ENCODE measurements at regions not wholly inside any gene's neighbourhood (a gene's known extent, or its start where the extent isn't known, plus 50 kb on each side); places are given as distances from the start of the nearest gene placed in this dataset.

DNA sequence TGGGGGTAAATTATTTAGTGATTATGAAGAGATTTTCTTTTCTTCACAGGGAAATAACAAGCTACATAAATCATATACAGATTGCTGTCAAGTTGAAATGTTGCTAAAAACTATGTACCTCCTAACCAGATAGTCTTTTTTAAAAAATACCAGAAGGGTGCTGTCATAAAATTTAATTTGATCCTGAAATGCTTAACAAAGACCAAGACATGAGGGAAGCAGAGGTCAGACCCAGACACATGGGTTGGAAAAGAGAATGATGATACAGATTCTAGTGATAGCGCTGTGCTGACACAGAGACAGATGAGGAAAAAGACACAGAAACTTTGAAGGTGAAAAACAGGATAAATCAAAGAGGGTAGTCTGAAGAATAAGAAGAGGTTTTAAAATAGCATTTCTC is 573.1 kb downstream of the HACE1 start:
- DNase-seq, result no peak

DNA sequence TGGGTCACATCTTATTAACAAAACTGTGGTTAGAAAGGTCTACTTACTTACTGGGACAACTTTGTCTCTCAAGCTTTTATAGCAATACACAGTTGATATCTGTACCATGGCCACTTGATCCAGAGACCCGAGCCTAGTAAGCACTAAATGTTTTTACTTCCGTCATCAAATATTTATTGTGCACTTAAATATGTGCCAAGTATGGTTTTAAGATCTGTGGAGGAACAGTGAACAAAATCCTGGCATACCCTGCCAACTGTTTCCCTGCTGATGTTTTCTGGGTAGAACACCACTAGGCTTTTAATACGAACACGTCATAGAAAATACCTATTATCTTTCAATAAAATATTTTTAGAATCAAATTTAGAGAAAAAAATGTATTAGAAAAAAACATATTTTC is 574.8 kb downstream of the HACE1 start:
- no peak for DNase-seq

GRCh38 chr6:104282581-104282980 is 577.1 kb downstream of the HACE1 start:
- DNase-seq, result no peak

DNA sequence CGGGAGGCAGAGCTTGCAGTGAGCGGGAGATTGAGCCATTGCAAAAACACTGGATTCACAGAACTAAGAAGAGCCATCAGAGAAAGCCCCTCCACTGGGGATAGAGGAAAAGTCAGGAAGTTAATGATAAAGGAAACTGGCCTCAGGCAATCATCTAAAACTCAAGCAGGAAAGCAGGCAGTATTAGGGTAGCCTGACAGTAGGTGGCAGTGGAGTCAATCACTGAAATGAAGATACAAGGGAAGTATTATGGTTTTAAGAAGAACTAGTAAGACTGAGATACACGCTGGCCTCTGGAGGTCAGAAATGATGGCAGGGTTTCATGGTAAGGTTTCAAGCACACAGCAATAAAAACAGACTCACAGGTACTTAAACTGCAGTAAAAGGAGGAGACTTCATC is 578.3 kb downstream of the HACE1 start:
- DNase-seq, result no peak

- no peak for DNase-seq
These were observed 591.3 kb downstream of the HACE1 start for GRCh38 chr6:104268389-104268788.

DNA sequence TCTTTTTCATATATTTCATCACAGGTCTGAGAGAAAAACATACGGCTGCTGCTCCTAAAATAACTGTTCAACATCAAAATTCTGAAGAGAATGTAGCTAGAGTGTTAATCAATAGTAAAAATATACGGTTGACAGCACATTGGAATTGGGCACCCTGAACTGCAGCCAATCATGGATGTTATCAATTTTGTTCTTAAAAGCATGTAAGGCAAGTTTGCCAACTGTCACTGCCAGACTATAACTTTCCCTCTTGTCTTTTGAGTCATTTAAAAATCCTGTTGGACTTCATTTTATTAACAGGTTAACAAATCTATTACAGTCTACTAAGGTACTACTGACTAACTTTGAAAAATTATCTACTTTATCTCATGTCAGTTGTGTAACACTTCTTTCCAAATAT is 592.8 kb downstream of the HACE1 start:
- no peak for DNase-seq

GRCh38 chr6:104256646-104257045 is 603.1 kb downstream of the HACE1 start:
- DNase-seq, result no peak

GRCh38 chr6:104253236-104253635 is 606.5 kb downstream of the HACE1 start:
- no peak for DNase-seq

DNA sequence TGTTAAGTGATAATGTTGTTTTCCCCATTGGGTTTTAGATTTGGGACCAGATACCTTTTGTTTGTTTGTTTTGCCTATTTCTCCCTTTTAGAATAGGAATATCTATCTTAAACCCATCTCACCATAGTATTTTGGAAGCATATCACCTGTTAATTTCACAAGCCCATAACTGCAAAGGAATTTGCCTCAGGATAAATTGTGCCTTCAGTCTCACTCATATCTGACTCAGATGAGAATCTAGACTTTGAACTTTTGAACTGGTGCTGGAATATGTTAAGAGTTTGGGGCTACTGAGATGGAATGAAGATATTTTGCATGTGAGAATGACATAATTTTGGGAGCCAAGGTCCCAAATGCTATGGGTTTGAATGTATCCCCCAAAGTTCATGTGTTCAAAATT is 607.4 kb downstream of the HACE1 start:
- no peak for DNase-seq

DNA sequence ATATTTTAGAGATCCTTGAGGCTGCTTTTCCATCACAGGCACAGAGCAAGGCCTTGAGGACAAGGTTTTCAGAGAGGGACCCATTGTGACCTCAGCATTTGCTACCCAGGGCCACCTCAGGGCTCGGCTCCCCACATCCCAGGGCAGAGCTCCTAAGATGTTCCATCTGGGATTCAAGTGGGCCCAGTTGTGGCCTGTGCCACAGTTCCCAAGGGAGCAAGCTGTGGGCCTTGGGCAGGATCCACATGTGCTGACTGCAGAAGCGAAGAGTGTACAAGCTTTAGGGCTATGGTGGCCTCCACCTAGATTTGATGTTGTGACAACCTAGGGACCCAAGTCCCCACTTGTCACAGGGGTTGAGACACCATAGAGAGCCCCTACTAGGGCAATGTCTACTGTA is 608.1 kb downstream of the HACE1 start:
- no peak for DNase-seq

DNA sequence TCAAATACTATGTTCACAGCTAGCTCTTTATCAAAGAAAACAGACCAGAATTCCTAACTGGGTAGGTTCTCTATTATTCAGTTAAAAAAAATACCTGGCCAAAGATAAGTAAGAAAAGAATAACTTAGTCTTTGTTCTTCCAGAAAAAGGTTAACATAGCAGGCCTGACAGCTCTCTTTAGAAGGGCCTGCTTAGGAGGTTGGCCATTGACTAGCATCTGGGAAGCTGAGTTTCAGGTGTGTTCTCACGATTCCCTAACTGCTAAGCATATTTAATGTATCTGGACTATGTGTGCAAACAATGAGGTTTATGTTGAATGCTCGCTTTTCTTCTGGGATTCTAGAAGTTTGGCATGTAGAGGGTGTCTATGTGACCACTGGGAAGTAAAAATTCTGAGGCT is 618.9 kb downstream of the HACE1 start:
- DNase-seq, result no peak

GRCh38 chr6:104239971-104240370 is 619.7 kb downstream of the HACE1 start:
- DNase-seq, result no peak

DNA sequence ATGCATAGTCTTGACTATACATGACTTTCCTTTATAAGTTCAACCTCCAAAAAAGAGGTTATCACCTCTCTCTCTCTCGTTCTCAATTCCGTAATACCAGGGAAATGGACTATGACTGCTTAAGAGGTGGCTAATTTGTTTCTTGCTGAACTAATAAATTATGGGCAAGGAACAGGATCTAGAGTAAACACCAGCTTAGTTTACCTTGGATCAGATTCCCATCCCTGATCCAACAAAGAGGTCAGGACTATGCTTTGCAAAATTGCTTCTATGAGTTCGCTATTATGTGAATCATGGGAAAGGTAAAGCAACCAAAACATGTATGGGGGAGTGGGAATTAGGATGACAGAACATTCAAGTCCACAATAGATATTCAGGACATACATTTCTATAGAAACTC is 630.7 kb downstream of the HACE1 start:
- no peak for DNase-seq

DNA sequence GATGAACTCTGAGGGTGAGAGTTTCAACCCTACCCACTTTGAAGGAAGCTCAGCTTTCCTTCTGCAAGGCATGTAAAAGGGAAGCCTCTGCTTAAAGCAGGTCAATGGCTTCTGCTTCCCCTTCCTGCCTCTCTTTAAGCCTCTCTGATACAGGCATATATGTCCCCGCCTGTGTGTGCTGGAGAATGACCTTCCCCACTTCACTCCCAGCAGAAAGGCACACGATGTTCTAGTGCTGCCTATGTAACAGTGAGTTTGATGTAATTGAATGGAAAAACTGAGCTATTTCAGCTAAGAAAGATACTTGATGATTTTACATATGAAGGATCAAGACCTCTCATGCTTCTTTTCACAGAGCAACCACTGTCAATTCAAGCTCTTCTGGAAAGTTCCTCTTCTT is 632.2 kb downstream of the HACE1 start:
- no peak for DNase-seq

DNA sequence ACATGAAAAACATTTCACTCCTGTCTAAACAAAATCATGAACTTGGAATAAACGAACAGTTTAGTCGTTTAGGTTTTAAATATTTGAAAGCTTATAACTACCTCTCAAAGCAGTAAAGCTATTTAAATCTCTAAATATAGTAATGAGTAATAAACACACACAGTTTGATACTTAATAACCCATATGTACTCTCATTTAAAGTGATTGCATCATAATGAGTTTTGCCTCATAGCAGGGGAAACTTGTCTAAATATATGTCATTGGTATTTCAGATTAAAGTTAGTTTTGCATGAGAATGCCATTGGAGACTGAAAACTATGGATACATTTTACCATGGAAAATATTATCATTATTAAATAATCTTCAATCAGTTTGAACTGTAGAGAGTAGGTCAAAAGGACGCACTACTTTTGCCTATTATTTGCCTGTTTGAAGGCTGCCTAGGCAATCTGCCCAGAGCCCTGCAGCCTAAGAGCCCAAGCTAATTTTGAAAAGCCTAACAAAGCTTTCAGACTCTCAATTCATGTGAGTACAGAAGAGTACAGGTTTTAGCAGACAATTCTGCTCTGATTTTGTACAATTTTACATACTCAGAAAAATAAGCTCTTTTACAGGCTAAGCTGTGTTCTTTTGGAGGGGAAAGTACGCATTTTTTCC is 632.8 kb downstream of the HACE1 start:
- no peak for DNase-seq

DNA sequence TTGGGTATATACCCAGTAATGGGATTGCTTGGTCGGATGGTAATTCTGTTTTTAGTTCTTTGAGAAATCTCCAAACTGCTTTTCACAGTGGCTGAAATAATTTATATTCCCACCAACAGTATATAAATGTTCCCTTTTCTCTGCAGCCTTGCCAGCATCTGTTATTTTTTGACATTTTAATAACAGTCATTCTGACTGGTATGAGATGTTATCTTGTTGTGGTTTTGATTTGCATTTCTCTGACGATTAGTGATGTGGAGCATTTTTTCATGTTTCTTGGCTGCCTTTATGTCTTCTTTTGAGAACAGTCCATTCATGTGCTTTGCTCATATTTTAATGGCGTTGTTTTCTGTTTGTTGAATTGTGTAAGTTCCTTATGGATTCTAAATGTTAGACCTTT is 641.6 kb downstream of the HACE1 start:
- DNase-seq, result no peak

DNA sequence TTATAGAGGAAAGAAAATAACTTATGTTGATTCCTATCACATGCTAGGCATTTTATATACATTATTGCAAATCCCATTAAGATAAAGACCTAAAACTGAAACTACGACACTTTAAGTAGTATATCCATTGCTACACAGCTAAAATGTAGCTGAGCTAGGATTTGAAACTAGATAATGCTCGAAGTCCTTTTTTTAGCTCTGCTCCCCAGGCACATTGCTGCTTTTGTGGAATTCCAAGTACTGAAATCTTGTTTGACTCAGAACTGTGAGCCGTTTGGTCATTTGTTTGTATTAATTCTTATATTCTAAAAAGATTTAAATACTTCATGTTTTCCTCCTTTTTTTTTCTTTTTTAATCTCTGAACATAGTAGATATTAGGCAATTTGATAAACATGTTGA is 644.8 kb downstream of the HACE1 start:
- DNase-seq, result no peak

GRCh38 chr6:104212977-104213668 is 646.6 kb downstream of the HACE1 start:
- no peak for DNase-seq

DNA sequence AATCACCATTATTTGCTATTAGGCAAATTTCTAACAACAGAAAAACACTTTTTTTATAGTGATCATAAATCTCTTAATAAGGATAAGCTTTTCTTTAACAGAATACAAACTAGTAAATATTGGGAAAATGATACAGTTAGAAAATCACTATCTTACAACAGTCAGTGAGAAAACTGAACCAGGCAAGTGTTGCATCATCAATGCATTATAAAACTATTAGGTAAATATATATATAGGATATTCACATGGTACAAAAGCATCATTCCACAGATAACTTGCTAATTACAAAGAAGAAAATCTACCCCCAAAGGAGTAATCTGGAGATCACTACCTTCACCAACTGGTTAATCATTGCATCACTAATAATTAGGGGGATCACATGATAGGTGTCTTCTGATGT is 652.1 kb downstream of the HACE1 start:
- DNase-seq, result no peak

DNA sequence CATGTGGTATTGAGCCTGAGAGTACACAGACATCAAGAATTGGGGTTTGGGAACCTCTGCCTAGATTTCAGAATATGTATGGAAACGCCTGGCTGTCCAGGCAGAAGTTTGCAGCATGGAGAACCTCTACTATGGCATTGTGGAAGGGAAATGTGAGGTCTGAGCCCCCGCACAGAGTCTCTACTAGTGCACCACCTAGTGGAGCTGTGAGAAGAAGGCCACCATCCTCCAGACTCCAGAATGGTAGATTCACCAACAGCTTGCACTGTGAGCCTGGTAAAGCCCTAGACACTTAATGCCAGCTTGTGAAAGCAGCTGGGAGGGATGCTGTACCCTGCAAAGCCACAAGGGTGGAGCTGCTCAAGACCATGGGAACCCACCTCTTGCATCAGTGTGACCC is 658.2 kb downstream of the HACE1 start:
- no peak for DNase-seq

DNA sequence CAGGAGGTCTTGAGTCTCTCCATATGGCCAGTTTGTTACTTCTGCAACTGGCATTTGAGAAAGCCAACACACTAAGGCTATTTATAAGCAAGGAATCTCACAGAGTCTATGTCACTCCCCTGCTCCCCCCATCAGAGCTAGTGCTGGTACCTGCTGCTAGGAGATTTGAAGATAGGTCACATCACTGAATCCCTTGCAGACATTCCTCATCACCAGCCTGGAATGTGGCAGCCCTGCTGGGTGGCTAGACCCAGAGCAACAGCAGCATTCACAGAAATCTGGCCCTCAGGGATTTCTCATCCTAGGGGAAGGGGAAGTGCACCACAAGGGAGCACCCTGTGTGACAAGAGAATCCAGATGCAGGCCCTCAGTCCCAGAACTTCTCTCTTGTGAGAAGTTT is 672.1 kb downstream of the HACE1 start:
- DNase-seq, result no peak

GRCh38 chr6:104186831-104187230 is 672.9 kb downstream of the HACE1 start:
- DNase-seq, result no peak

- no peak for DNase-seq
These were observed 675.8 kb downstream of the HACE1 start for GRCh38 chr6:104183816-104184435.

DNA sequence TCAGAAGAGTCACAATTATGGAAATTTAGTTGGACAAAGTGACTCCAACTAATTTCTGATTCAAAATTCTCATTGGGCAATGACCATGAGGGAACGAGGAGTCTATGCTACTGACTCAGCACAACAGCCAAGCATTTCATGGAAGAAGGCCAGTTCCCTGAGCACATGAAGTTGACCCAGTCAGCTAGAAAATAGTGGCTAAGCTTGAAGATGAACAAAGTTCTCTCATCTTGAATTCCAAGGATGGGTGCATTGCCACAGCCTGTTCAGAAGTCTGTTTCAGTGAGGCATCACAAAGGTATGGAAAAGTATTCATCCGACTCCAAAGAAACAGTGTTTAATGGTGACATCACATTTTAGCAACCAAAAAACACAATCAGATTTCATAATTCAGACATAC is 676.9 kb downstream of the HACE1 start:
- DNase-seq, result no peak

- DNase-seq, result no peak
These were observed 686.1 kb downstream of the HACE1 start for GRCh38 chr6:104173668-104174067.

Data from stimulated activated CD4-positive, alpha-beta T cell treated with anti-CD3 and anti-CD28 coated beads, Interleukin-4, amount 100 ng/mL, for 4 hours (primary cell).